ENCODE measurements at regions not wholly inside any gene's neighbourhood (a gene's known extent, or its start where the extent isn't known, plus 50 kb on each side); places are given as distances from the start of the nearest gene placed in this dataset.
A peak's percentile ranks its signal among the peaks of the same experiment; 100 is the strongest.

DNA sequence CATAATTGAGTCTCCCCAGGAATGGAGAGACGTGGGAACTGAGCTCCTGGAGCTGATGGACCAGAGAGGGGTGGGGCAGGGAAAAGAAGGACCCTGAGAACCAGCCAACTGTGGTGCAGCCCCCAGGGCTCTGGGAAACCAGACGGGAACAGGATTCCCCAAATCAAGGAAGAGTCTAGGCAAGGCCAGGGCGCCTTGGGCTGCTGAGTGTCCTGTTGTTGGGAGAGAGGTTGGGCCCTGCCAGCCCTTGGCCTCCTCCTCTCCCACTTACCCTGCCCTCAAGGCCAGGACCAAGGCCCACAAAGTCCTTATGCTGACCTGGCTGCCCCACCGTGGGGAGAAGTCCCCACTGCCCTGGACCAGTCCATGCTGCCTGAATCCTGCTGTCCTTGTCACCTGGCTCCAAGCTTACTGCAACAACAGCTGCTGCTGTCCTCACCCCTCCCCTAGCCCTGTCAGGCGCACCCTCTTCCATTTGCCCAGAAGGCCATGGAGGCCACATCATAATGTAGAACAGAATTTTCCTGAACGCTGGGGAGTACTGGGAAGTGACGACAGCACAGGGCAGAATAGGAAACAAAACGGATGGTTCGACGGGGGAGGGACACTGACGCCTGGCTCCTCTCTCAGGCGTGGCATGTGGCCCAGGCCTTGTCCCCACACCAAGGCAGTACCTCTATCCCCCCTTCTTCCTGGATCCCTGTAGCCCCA lies 132.9 kb upstream of the ZMIZ1 start:
- H3K36me3 ChIP-seq (ENCODE audit: control insufficient read depth in 4 of 4, insufficient read depth in 4 of 4, low read length in 4 of 4), result no peaks in the 10 kb centered on the region
- 65 to 71% methylated on average over 12 of the region's 12 CpGs for WGBS, 2 donors
- H3K27ac ChIP-seq (ENCODE audit: low read depth in 1 of 2, low read length in 1 of 2), result peak overlapping the region in 1 of 2 donors; percentile 50
- peaks cover 0 to 31% (median 18%) of the 10 kb centered on the region in 5 donors for H3K4me1 ChIP-seq (ENCODE audit: control insufficient read depth in 5 of 5, insufficient read depth in 5 of 5, low read length in 5 of 5)
- TF ChIP-seq, protein P1, sequence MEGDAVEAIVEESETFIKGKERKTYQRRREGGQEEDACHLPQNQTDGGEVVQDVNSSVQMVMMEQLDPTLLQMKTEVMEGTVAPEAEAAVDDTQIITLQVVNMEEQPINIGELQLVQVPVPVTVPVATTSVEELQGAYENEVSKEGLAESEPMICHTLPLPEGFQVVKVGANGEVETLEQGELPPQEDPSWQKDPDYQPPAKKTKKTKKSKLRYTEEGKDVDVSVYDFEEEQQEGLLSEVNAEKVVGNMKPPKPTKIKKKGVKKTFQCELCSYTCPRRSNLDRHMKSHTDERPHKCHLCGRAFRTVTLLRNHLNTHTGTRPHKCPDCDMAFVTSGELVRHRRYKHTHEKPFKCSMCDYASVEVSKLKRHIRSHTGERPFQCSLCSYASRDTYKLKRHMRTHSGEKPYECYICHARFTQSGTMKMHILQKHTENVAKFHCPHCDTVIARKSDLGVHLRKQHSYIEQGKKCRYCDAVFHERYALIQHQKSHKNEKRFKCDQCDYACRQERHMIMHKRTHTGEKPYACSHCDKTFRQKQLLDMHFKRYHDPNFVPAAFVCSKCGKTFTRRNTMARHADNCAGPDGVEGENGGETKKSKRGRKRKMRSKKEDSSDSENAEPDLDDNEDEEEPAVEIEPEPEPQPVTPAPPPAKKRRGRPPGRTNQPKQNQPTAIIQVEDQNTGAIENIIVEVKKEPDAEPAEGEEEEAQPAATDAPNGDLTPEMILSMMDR (IDR thresholded peaks at IDR 0.05; ENCODE audit: control extremely low read depth, extremely low read depth), result no peak
- DNase-seq, result peak; percentile 39 to 62 (median 61)
- H3K27me3 ChIP-seq (ENCODE audit: control insufficient read depth in 3 of 3, insufficient read depth in 3 of 3, low read length in 2 of 3), result no peaks in the 10 kb centered on the region
- H3K9me3 ChIP-seq (ENCODE audit: control insufficient read depth in 4 of 4, insufficient read depth in 3 of 4, low read length in 3 of 4), result no peaks in the 10 kb centered on the region
- no peak overlapping the region for H3K4me3 ChIP-seq
- no peak overlapping the region for H3K9ac ChIP-seq (ENCODE audit: insufficient read depth in 1 of 2, low read length in 2 of 2)
- no peak for ATAC-seq (ENCODE audit: insufficient read depth, low FRiP score)

GRCh38 chr10:78936412-78937342 lies 132.1 kb upstream of the ZMIZ1 start:
- TF ChIP-seq, protein P1 (IDR thresholded peaks at IDR 0.05; ENCODE audit: control extremely low read depth, extremely low read depth), result no peak
- no peak overlapping the region for H3K9ac ChIP-seq (ENCODE audit: insufficient read depth in 1 of 2, low read length in 2 of 2)
- H3K9me3 ChIP-seq (ENCODE audit: control insufficient read depth in 4 of 4, insufficient read depth in 3 of 4, low read length in 3 of 4), result no peaks in the 10 kb centered on the region
- no peak overlapping the region for H3K4me3 ChIP-seq
- 81 to 84% methylated on average over 13 of the region's 13 CpGs for WGBS, 2 donors
- peak overlapping the region in 1 of 2 donors; percentile 50 for H3K27ac ChIP-seq (ENCODE audit: low read depth in 1 of 2, low read length in 1 of 2)
- no peak for ATAC-seq (ENCODE audit: insufficient read depth, low FRiP score)
- no peaks in the 10 kb centered on the region for H3K27me3 ChIP-seq (ENCODE audit: control insufficient read depth in 3 of 3, insufficient read depth in 3 of 3, low read length in 2 of 3)
- peak; percentile 78 to 86 (median 78) for DNase-seq
- H3K4me1 ChIP-seq (ENCODE audit: control insufficient read depth in 5 of 5, insufficient read depth in 5 of 5, low read length in 5 of 5), result peaks cover 0 to 32% (median 18%) of the 10 kb centered on the region in 5 donors
- no peaks in the 10 kb centered on the region for H3K36me3 ChIP-seq (ENCODE audit: control insufficient read depth in 4 of 4, insufficient read depth in 4 of 4, low read length in 4 of 4)

DNA sequence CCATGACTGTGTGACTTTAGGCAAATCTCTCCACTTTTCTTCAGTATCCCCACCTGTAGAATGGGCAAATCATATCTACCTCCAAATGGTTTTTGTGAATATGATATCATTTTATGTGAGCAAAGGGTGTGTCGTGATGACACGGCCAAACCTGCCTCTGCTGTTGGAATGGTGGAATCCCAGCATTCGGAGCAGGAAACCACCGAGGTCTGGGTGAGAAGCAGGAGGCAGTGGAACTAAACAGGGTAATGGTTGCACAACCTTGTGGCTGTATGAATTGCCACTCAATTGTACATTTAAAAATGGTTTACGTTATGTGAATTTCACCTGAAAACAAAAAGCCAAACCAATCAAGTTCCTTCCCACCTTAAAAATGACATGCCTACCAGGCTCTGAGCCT lies 131.4 kb upstream of the ZMIZ1 start:
- ATAC-seq (ENCODE audit: insufficient read depth, low FRiP score), result no peak
- Histone ChIP-seq H3K36me3 (ENCODE audit: control insufficient read depth in 4 of 4, insufficient read depth in 4 of 4, low read length in 4 of 4) (no peaks in the 10 kb centered on the region), H3K27me3 (ENCODE audit: control insufficient read depth in 3 of 3, insufficient read depth in 3 of 3, low read length in 2 of 3) (no peaks in the 10 kb centered on the region), H3K9ac (ENCODE audit: insufficient read depth in 1 of 2, low read length in 2 of 2) (no peak overlapping the region), H3K9me3 (ENCODE audit: control insufficient read depth in 4 of 4, insufficient read depth in 3 of 4, low read length in 3 of 4) (no peaks in the 10 kb centered on the region), H3K27ac (ENCODE audit: low read depth in 1 of 2, low read length in 1 of 2) (peak overlapping the region in 1 of 2 donors; percentile 50), H3K4me3 (no peak overlapping the region), H3K4me1 (ENCODE audit: control insufficient read depth in 5 of 5, insufficient read depth in 5 of 5, low read length in 5 of 5) (peaks cover 0 to 38% (median 25%) of the 10 kb centered on the region in 5 donors)
- 20 to 50% methylated on average over 5 of the region's 5 CpGs for WGBS, 2 donors
- TF ChIP-seq, protein P1 (IDR thresholded peaks at IDR 0.05; ENCODE audit: control extremely low read depth, extremely low read depth), result no peak
- no peak for DNase-seq

Data from lung (tissue), 11 donors.